ENCODE measurements at regions not wholly inside any gene's neighbourhood (a gene's known extent, or its start where the extent isn't known, plus 50 kb on each side); places are given as distances from the start of the nearest gene placed in this dataset.
A peak's percentile ranks its signal among the peaks of the same experiment; 100 is the strongest.

DNA sequence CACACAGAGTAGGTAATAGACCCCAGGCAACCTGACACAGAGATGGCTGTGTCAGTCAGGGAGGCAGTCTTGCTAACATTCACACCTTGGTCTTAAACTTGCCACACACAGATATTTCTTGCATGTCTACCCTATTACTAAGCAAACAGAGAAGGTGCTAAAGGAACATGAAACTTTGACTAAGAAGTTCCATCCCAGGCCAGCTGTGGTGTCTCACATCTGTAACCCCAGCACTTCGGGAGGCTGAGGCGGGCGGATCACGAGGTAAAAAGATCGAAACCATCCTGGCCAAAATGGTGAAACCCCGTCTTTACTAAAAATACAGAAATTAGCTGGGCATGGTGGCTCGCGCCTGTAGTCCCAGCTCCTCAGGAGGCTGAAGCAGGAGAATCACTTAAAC lies 222.4 kb upstream of the JARID2 start (continued):
- peak in 1 of 2 experiments; percentile 78; a peak in 2 of 4 replicates for TF ChIP-seq ETV6 (conservative IDR thresholded peaks at IDR 0.05 in 1 of 2, IDR thresholded peaks at IDR 0.05 in 1 of 2; ENCODE audit: borderline replicate concordance in 1 of 2, low read depth in 1 of 2)
- TF ChIP-seq CBX5 (IDR thresholded peaks at IDR 0.05; ENCODE audit: low read depth), result 0 out of 2 replicates have a peak, but pooled peaks have one; percentile 67
- TF ChIP-seq SPI1 (IDR thresholded peaks at IDR 0.05; ENCODE audit: borderline replicate concordance, insufficient read depth, low read depth, low read length), result no peak
- peak; percentile 88 for TF ChIP-seq EED (IDR thresholded peaks at IDR 0.05; ENCODE audit: low read depth)
- TF ChIP-seq BCLAF1 (IDR thresholded peaks at IDR 0.05), result no peak
- peak; percentile 96 for TF ChIP-seq MTA2 (IDR thresholded peaks at IDR 0.05; ENCODE audit: low read depth)
- TF ChIP-seq SMAD1 (IDR thresholded peaks at IDR 0.05; ENCODE audit: low read depth, partially characterized antibody), result no peak
- peak; percentile 61 for TF ChIP-seq GATAD2B (conservative IDR thresholded peaks at IDR 0.05; ENCODE audit: low read depth)
- peak; percentile 56; the same call in 1 of the 2 replicates for TF ChIP-seq FOXM1 (IDR thresholded peaks at IDR 0.05; ENCODE audit: low read depth, low read length)
- no peak for TF ChIP-seq POLR2A (IDR thresholded peaks at IDR 0.05; ENCODE audit: low read depth, low read length)
- no peak for TF ChIP-seq KDM1A (IDR thresholded peaks at IDR 0.05; ENCODE audit: borderline replicate concordance)
- TF ChIP-seq NFIC (IDR thresholded peaks at IDR 0.05; ENCODE audit: low read depth, low read length), result peak; percentile 88
- TF ChIP-seq, protein P1, sequence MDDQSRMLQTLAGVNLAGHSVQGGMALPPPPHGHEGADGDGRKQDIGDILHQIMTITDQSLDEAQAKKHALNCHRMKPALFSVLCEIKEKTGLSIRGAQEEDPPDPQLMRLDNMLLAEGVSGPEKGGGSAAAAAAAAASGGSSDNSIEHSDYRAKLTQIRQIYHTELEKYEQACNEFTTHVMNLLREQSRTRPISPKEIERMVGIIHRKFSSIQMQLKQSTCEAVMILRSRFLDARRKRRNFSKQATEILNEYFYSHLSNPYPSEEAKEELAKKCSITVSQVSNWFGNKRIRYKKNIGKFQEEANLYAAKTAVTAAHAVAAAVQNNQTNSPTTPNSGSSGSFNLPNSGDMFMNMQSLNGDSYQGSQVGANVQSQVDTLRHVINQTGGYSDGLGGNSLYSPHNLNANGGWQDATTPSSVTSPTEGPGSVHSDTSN (IDR thresholded peaks at IDR 0.05; ENCODE audit: insufficient replicate concordance, low read depth, low read length), result peak; percentile 80
- TF ChIP-seq ZNF384 (IDR thresholded peaks at IDR 0.05; ENCODE audit: borderline replicate concordance, low read depth, low read length), result no peak
- TF ChIP-seq IKZF2 (IDR thresholded peaks at IDR 0.05), result peak; percentile 94
- TF ChIP-seq BHLHE40 (IDR thresholded peaks at IDR 0.05; ENCODE audit: borderline replicate concordance in 1 of 2, low read depth in 2 of 2, low read length in 1 of 2), result peak; percentile 50 to 73; a peak in 3 of 4 replicates
- TF ChIP-seq TCF12 (IDR thresholded peaks at IDR 0.05; ENCODE audit: low read depth, low read length), result peak; percentile 97
- no peak for TF ChIP-seq NRF1 (conservative IDR thresholded peaks at IDR 0.05; ENCODE audit: low read depth, low read length)
- peak; percentile 69; the same call in 1 of the 2 replicates for TF ChIP-seq CREM (IDR thresholded peaks at IDR 0.05; ENCODE audit: low read depth)
- TF ChIP-seq RAD21 (IDR thresholded peaks at IDR 0.05; ENCODE audit: insufficient read depth, low read depth, low read length), result peak; percentile 12; the same call in 1 of the 2 replicates
- TF ChIP-seq TCF3 (IDR thresholded peaks at IDR 0.05; ENCODE audit: borderline replicate concordance, insufficient read depth, low read depth, low read length), result peak; percentile 96
- TF ChIP-seq FOS (IDR thresholded peaks at IDR 0.05; ENCODE audit: borderline replicate concordance, extremely low read depth, insufficient read length), result no peak
- peak; percentile 63 for TF ChIP-seq ATF2 (IDR thresholded peaks at IDR 0.05; ENCODE audit: low read length)
- peak; percentile 92 to 93 for TF ChIP-seq EP300 (IDR thresholded peaks at IDR 0.05; ENCODE audit: borderline replicate concordance in 1 of 2, control insufficient read depth in 1 of 2, low read depth in 2 of 2, low read length in 2 of 2)
- TF ChIP-seq RAD51 (IDR thresholded peaks at IDR 0.05), result peak; percentile 86

Data from GM12878 (cell line).